Astrocyte of the cerebellum (primary cell): ENCODE measurements at regions not wholly inside any gene's neighbourhood (a gene's known extent, or its start where the extent isn't known, plus 50 kb on each side); places are given as distances from the start of the nearest gene placed in this dataset.
"Not testable (repeated sequence)": the region's sequence is repeated elsewhere in the genome, so short reads cannot be mapped to it uniquely, and the experiment has no call there.

ENCODE experiments used
- DNase-seq: peaks from one replicate; pipeline ENCODE4 v3.0.0-alpha.2; 2011; ENCODE audit warnings: low read depth
- H3K4me3 ChIP-seq: 2 replicates; pipeline ENCODE4 v1.5.1; 2011; ENCODE audit warnings: mild to moderate bottlenecking, low read depth, low read length, moderate library complexity
- in situ Hi-C: cut with HindIII; loops from 2 replicates; pipeline ENCODE4 v1.10.0; 2017; ENCODE audit warnings: low sequenced_read_pairs
- TF ChIP-seq, protein P1 (sequence below): IDR thresholded peaks from 2 replicates; pipeline ENCODE4 v1.5.1; 2012; ENCODE audit warnings: low read length, low read depth, moderate library complexity, mild to moderate bottlenecking; ENCODE audit errors: missing control alignments

DNA sequence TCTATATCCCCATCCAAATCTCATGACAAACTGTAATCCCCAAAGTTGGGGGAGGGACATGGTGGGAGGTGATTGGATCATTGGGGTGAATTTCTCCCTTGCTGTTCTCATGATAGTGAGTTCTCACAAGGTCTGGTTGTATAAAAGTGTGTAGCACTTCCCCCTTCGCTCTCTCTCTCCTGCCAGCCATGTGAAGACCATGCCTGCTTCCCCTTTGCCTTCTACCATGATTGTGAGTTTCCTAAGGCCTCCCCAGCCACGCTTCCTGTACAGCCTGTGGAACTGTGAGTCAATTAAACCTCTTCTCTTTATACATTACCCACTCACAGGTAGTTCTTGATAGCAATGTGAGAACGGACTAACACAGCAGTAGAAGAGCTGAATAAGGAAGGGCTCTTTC, 62.6 kb upstream of the VASH1 start:
- TF ChIP-seq, protein P1, sequence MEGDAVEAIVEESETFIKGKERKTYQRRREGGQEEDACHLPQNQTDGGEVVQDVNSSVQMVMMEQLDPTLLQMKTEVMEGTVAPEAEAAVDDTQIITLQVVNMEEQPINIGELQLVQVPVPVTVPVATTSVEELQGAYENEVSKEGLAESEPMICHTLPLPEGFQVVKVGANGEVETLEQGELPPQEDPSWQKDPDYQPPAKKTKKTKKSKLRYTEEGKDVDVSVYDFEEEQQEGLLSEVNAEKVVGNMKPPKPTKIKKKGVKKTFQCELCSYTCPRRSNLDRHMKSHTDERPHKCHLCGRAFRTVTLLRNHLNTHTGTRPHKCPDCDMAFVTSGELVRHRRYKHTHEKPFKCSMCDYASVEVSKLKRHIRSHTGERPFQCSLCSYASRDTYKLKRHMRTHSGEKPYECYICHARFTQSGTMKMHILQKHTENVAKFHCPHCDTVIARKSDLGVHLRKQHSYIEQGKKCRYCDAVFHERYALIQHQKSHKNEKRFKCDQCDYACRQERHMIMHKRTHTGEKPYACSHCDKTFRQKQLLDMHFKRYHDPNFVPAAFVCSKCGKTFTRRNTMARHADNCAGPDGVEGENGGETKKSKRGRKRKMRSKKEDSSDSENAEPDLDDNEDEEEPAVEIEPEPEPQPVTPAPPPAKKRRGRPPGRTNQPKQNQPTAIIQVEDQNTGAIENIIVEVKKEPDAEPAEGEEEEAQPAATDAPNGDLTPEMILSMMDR, result no peak
- in situ Hi-C loops, result no loop called here
- no peak for DNase-seq
- no peak overlapping the region for H3K4me3 ChIP-seq

DNA sequence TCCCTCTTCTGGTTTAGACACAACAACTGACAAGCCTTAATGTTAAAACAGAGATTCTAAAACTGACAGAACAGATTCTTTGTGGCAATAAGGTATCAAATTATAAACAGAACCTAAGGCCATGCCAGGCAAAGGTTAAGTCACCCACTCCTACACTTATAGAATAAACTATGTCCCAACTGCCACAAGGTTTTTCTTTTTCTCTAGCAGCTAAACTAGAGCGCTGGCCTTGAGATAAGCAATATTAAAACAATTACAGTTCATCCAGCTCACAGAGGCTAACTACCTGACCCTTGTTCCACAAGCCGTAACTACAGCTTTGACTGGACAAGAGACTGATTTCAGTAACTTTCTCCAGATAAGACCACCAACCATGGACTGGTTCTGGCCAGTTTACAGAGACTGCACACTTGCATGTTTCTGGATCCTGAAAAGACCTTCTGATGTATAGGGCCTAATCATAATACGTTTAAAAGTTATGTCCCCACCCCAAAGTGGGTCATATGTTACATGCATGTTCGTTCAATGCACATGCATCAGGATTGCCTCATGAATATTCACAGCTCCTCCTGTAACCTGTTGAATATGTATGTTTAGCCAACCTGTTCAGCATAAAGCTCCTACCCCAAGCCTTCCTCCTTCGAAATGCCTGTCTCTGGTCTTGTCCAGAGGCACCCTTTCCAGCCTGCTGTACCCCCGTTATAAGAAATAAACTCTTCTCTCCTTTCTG, 61.9 kb upstream of the VASH1 start:
- H3K4me3 ChIP-seq, result no peak overlapping the region
- TF ChIP-seq, protein P1, result no peak
- no peak for DNase-seq
- in situ Hi-C loops, result no loop called here

DNA sequence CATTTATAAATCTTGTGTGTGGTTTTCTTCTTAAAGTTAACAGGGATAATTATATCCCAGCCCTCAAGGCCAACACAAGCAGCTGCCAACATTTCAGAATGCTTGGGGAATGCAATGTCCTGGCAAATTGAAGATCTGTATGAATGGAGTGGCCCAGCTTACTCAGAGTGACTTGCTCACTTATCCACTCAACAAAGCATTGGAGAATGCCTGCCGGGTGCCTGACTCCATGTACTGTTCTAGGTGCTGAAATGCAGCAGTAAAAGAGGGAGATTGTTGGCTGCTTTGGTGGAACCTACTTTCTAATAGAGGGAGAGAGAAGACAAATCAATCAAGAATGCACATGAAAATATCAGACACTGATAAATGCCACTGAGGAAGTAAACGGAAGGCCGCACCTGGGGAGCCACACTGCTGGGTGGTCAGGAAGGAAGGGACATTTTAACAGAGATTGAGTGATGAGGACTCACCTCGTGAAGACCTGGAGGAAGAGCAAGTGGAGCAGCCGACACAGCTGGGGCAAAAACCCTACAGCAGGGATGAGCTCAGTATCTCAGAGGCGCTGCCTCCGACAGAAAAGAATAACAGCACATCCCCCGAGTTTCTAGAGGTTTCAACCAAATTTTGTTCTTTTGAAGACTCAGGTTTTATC, 61.2 kb upstream of the VASH1 start:
- in situ Hi-C loops, result no loop called here
- TF ChIP-seq, protein P1, result no peak
- no peak for DNase-seq
- no peak overlapping the region for H3K4me3 ChIP-seq

DNA sequence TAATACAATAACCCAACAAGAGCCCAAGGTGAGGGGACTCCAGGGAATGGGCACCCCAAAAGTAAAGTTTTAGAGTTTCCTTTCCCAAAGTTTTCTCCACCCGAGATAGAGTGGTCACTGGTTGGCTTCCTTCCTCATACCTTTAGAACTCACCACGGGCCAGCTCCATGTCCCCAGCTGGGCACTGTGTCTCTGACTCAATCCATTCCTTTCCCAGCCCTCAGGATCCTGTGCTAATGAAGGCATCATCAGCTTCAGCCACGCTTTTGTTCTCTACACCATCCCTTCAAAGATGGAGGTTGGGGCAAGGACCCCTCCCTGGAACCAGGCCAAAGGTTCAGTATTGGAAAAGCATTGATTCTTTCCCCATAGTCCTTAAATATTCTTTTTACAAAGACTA, 59.8 kb upstream of the VASH1 start:
- in situ Hi-C loops, result no loop called here
- no peak overlapping the region for H3K4me3 ChIP-seq
- no peak for DNase-seq
- TF ChIP-seq, protein P1, result no peak

DNA sequence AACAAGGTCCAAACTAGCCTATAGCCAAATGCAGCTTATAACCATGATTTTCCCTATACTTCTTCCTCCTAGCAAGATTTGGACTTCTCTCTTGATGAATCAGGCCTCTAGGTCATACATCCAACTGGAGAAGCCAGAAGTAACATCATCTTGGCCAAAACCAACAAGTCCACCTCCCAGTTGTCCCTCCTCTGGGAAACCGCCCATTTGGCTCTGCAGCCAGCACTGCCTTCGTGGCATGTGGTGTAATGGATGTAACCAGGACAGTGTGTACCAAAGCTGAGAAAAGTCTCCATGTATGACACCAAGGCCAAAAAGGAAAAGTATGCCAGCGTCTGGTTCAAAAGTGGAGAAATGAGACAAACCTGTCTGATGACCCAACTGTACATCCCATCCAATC, 59.3 kb upstream of the VASH1 start:
- in situ Hi-C loops, result no loop called here
- H3K4me3 ChIP-seq, result no peak overlapping the region
- no peak for DNase-seq
- TF ChIP-seq, protein P1, result no peak

DNA sequence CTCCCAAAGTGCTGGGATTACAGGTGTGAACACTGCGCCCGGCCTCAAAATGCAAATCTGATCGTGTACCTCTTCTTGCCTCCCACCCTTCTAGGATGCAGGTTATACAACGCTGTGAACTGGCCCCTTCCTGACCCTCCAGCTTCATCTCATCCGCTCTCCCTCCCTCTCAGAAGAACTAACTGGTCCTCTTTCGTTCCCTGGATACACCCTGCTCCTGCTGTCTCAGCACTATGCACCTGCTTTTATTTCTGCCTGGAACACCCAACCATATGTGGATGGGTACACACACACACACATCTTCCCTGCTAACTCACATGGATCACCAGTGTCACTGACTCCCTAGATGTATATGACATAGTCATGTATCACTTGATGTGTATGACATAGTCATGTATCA, 56.1 kb upstream of the VASH1 start:
- in situ Hi-C loops, result no loop called here
- H3K4me3 ChIP-seq, result no peak overlapping the region
- no peak for DNase-seq
- TF ChIP-seq, protein P1, result no peak

DNA sequence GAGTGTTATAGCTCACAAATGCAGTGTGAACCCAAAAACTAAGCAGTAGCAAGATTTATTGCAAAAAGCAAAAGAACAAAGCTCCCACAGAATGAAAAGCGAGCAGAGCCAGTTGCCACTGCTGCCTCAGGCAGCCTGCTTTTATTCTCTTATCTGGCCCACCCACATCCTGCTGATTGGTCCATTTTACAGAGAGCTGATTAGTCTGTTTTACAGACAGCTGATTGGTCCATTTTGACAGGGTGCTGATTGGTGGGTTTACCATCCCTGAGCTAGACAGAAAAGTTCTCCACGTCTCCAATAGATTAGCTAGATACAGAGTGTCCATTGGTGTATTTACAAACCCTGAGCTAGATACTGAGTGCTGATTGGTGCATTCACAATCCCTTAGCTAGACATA, 55.1 kb upstream of the VASH1 start:
- DNase-seq, H3K4me3 ChIP-seq, in situ Hi-C loops: not testable (repeated sequence)
